SH-SY5Y (cell line): ENCODE measurements at regions not wholly inside any gene's neighbourhood (a gene's known extent, or its start where the extent isn't known, plus 50 kb on each side); places are given as distances from the start of the nearest gene placed in this dataset.

ENCODE experiments used
- GATA2 ChIP-seq: IDR thresholded peaks from 2 replicates; pipeline ENCODE4 v1.6.1; 2011; ENCODE audit warnings: mild to moderate bottlenecking, low read depth, low read length
- GATA3 ChIP-seq: IDR thresholded peaks from 2 replicates; pipeline ENCODE4 v1.6.1; 2011; ENCODE audit warnings: low read depth, mild to moderate bottlenecking, low read length, moderate library complexity

- TF ChIP-seq GATA3 = no peak
- TF ChIP-seq GATA2 = no peak
Measured at GRCh38 chr5:82662340-82662739, 384.2 kb upstream of the RPS23 start.

GRCh38 chr5:82661933-82662332 lies 383.8 kb upstream of the RPS23 start:
- TF ChIP-seq GATA2 (no peak), GATA3 (no peak)

GRCh38 chr5:82661462-82661861 lies 383.3 kb upstream of the RPS23 start:
- TF ChIP-seq GATA2 (no peak), GATA3 (no peak)

- TF ChIP-seq GATA2 (no peak), GATA3 (no peak)
Measured at GRCh38 chr5:82659115-82659514, 381.0 kb upstream of the RPS23 start.

- TF ChIP-seq GATA2 (no peak), GATA3 (no peak)
Measured at GRCh38 chr5:82657033-82657699, 379.0 kb upstream of the RPS23 start.

- no peak for TF ChIP-seq GATA2
- TF ChIP-seq GATA3 = no peak
Measured at GRCh38 chr5:82656341-82656761, 378.2 kb upstream of the RPS23 start.

- TF ChIP-seq GATA3 (no peak), GATA2 (no peak)
Measured at GRCh38 chr5:82655078-82655477, 376.9 kb upstream of the RPS23 start.

- TF ChIP-seq GATA2 = no peak
- TF ChIP-seq GATA3 = no peak
Measured at GRCh38 chr5:82649943-82650342, 371.8 kb upstream of the RPS23 start.

- no peak for TF ChIP-seq GATA3
- TF ChIP-seq GATA2 = no peak
Measured at GRCh38 chr5:82644766-82645165, 366.6 kb upstream of the RPS23 start.

- TF ChIP-seq GATA3 = no peak
- no peak for TF ChIP-seq GATA2
Measured at GRCh38 chr5:82644229-82644628, 366.1 kb upstream of the RPS23 start.

GRCh38 chr5:82642313-82642712 lies 364.2 kb upstream of the RPS23 start:
- TF ChIP-seq GATA2 = no peak
- no peak for TF ChIP-seq GATA3

GRCh38 chr5:82641331-82642003 lies 363.3 kb upstream of the RPS23 start:
- no peak for TF ChIP-seq GATA3

GRCh38 chr5:82640916-82641315 lies 362.8 kb upstream of the RPS23 start:
- TF ChIP-seq GATA2 (no peak), GATA3 (no peak)

GRCh38 chr5:82639393-82640144 lies 361.4 kb upstream of the RPS23 start:
- 0 out of 2 replicates have a peak, but pooled peaks have one; percentile 37 for TF ChIP-seq GATA3
- no peak; the same call in 1 of the 2 replicates for TF ChIP-seq GATA2

- TF ChIP-seq GATA2 (no peak), GATA3 (no peak)
Measured at GRCh38 chr5:82636591-82636990, 358.4 kb upstream of the RPS23 start.
